NCI-H1417 (cell line): ENCODE measurements at regions not wholly inside any gene's neighbourhood (a gene's known extent, or its start where the extent isn't known, plus 50 kb on each side); places are given as distances from the start of the nearest gene placed in this dataset.
A peak's percentile ranks its signal among the peaks of the same experiment; 100 is the strongest.

Experiments used
- DNase-seq, 3 experiments: peaks; one replicate each; lab custom pipeline; 2025; lab: John Stamatoyannopoulos, UW

GRCh38 chr3:87175732-87176131 is 51.4 kb upstream of the CHMP2B start:
- DNase-seq, result no peak

- no peak for DNase-seq
These were observed 53.3 kb upstream of the CHMP2B start for GRCh38 chr3:87173776-87174175.

- DNase-seq, result no peak
These were observed 54.0 kb upstream of the CHMP2B start for GRCh38 chr3:87173071-87173470.

GRCh38 chr3:87167628-87168456 is 59.3 kb upstream of the CHMP2B start:
- DNase-seq, result peak; percentile 5 to 83 (median 48)

- no peak for DNase-seq
These were observed 62.9 kb upstream of the CHMP2B start for GRCh38 chr3:87164245-87164644.

DNA sequence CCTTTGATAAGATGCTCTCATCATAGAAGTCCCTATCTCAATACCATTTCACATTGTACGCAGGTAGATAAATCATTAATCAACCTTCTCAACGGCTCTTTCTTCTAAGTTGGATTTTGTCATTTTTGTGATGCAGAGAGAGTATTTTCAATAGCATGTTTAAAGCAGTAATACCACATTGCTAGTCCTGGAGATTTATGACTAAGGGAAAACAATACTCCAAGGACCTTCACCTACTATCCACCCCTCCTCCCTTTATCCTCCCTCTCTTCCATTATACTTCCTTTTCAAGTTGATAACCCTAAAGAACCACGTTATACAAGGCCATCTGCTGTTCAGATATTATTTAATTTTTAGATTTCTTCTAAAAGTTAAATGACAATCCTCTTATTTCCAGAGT is 65.3 kb upstream of the CHMP2B start:
- no peak for DNase-seq

DNA sequence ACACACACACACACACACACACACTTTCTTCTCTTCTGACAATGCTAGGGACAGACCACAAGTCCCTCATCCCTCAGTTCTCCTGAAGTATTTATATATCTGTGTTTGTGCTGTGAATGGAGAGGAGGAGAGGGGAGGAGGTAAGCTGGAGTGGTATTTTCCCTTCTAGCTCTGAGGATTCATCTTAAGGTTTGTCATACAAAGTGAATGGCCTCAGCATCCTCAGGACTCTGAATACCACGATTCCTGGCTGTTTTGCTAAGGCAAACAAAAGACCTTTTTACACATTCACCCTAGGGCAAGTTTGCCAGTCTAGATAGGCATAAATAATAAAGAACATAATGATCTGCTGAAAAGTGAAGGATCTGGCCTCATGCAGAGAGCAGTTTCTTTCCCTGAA is 65.7 kb upstream of the CHMP2B start:
- DNase-seq, result peak in 2 of 3 experiments; percentile 40 to 84

DNA sequence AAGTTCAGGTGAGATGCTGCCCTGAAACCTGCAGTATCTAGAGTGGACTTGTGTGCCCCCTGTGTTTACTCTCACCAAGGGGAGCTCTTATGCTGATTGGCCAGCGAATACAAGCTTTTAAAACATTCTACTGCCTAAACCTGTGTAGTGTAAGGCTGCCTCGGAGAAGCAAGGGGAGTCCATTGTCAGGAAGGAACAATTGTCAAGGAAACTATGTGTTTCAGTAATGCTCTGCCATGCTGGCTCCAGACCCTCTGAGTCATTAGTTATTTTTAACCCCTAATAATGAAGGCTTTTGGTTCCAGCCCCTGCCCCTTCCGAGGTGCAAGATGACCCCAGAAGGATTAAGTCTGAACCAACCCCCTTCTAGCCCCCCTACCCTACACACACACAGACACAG is 66.1 kb upstream of the CHMP2B start:
- DNase-seq, result peak in 1 of 3 experiments; percentile 61

- no peak for DNase-seq
These were observed 68.3 kb upstream of the CHMP2B start for GRCh38 chr3:87158823-87159222.

DNA sequence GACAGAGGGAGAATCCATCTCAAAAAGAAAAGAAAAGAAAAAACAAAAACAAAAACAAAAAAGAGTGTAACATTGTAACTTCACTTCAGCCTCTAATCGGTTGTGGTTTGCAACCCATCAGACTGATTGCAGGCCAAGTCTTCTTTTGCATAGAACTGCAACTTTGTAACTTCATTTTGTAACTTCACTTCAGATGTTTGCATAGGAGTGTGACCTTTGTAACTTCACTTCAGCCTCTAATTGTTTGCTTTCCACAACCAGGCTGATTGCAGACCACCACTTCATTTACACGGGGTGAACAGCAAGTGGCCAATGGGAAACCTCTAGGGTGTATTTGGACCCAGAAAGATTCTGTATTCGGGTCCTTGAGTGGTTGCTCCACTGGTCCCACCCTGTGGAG is 79.1 kb upstream of the CHMP2B start:
- no peak for DNase-seq

DNA sequence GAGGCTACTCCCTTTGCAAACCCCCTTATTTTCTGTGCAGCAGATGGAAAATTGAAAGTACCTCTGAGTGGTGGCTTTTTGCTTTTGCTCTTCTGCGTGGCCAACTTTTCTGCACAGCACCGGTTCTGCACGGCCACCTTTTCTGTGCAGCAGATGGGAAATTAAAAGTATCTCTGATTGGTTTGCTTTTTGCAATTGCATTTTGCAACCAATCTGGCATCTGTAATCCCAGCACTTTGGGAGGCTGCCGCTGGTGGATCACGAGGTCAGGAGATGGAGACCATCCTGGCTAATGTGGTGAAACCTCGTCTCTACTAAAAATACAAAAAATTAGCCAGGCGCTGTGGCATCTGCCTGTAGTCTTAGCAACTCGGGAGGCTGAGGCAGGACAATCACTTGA is 79.5 kb upstream of the CHMP2B start:
- DNase-seq, result no peak

DNA sequence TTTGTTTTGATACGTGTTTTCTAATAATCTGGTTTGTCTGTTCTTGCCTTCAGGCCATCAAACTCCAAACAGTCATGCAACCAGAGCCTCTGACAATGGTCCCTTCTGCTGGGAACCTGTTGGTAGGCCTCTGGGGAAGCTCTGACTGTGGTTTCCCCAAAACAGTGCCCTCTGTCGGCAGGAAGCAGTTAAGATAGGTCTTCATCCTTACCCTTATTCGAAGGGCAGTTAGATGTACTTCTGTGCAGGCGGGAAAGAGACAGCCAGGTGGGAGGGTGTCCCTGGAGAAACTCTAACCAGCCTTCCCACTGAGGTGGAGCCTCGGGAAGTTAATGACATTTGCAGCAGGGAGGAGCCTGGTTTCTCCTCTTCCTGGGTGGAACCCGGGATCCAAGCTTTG is 81.6 kb upstream of the CHMP2B start:
- peak in 1 of 3 experiments; percentile 18 for DNase-seq

GRCh38 chr3:87136066-87136596 is 91.0 kb upstream of the CHMP2B start:
- DNase-seq, result no peak

DNA sequence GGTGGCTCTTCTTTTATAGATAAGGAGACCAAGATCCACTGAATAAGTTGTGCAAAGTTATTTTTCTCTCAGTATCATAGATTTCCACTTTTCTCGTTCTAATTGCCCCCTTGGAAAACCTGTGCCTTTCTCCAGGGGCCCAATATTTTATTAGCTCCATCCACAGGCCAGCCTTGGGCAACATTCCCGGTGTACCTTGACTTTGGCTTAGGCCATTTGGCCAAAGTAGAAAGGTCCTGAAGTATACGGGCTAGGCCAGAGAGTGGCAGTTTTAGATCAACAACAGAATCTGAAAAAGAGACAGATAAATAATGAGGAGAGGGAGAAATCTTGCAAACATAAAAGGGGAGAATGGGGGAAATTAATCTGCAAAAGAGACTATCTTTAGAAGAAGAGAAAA is 91.7 kb upstream of the CHMP2B start:
- DNase-seq, result no peak

GRCh38 chr3:87132801-87133200 is 94.3 kb upstream of the CHMP2B start:
- no peak for DNase-seq

- DNase-seq, result no peak
These were observed 99.1 kb upstream of the CHMP2B start for GRCh38 chr3:87128006-87128405.

DNA sequence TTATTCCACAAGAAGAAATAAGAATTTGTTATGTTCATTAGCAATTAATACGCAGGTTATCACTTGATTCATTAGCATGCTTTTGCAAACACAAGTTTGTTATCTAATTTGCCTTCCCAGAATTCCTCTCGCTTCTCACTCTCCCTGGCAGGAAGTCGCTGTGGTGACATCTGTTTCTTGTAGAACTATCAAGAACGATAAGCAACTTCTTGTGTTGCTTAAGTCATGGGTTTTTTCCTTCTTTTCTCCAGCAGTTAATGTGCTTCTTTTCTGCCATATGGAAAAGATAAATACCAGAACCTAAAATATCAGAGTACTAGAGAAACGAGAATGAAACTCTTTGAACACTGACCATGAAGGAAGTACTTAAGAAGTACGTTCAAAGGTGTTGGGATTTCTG is 99.8 kb upstream of the CHMP2B start:
- no peak for DNase-seq

- DNase-seq, result no peak
These were observed 100.8 kb upstream of the CHMP2B start for GRCh38 chr3:87126321-87126720.

DNA sequence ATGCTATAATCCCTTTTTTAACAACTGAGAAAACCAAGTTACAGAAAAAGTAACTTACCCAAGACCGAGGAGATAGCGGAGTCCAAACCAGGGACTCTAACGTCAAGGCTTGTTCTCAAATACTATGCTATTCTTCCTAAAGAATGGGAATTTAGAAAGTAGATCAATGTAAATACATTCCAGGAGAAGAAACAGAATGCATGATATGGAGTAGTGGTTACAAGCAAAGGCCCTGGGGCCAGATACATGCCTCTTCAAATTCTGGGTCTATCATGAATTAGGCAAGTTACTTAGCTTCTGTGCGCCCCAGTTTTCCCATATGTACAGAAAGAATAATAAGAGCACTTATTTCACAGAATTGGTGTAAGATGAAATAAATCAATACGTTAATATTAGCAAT is 102.0 kb upstream of the CHMP2B start:
- no peak for DNase-seq

GRCh38 chr3:87122766-87123165 is 104.3 kb upstream of the CHMP2B start:
- no peak for DNase-seq

DNA sequence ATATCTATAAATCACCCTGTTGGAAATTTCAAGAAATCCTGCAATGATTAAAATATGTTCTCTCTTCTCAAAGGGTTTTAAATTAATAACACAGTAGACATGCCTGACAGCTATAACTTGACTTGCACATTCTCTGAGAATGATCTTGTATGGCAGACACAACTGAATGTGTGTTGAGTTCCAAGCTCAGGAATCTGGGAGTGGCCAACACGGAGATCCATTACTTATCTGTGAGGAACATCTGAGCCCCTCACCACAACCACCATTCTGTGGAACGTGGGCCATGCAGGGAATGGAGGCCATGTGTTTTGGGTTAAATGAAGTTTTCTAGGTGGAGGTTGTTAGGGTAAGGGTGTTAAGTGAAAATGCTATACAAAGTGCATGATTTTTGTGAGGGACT is 105.3 kb upstream of the CHMP2B start:
- no peak for DNase-seq

- DNase-seq, result peak in 2 of 3 experiments; percentile 52 to 80
These were observed 106.2 kb upstream of the CHMP2B start for GRCh38 chr3:87120881-87121280.

GRCh38 chr3:87120236-87120635 is 106.9 kb upstream of the CHMP2B start:
- DNase-seq, result no peak

DNA sequence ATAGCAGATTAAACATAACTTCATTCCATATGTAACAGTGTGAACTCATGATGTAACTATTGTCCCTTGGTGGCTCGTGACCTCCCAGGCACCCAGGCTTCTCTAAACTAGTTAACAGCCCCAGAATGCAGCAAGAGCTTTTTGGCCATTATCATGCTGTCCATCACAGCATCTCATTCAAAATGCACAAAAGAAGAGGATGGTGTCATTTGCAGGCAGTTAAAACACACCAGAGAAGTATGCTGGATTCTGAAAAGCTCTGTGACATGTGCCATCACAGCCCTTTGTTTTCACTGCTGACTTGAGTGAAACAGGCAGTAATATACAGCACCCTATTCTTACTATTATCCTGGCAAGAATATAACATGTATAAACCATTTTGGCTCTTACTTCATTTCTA is 117.6 kb upstream of the CHMP2B start:
- no peak for DNase-seq
